Upper lobe of left lung (tissue), 6 donors: ENCODE measurements at regions not wholly inside any gene's neighbourhood (a gene's known extent, or its start where the extent isn't known, plus 50 kb on each side); places are given as distances from the start of the nearest gene placed in this dataset.

Experiments
- ATAC-seq, 2 donors: fragments of 200-7000 bp; cut with Tn5 transposase; one replicate each; pipeline ENCODE4 v1.9.1; 2022; ENCODE audit warnings: mild to moderate bottlenecking in 2 of 2, moderate library complexity in 2 of 2; ENCODE audit not compliant: low FRiP score in 2 of 2
- DNase-seq, 2 donors: peaks; one replicate each; pipeline ENCODE4 v3.0.0-alpha.2; 2019 to 2020
- H3K27ac ChIP-seq, 4 donors: fragments of 200-600 bp; sonication (generic); one replicate each; pipeline ENCODE4 v1.5.1; 2016 to 2019
- H3K27me3 ChIP-seq, 4 donors: fragments of 200-600 bp; sonication (generic); one replicate each; pipeline ENCODE4 v1.5.1; 2017 to 2019
- H3K36me3 ChIP-seq, 4 donors: fragments of 200-600 bp; sonication (generic); one replicate each; pipeline ENCODE4 v1.5.1; 2016 to 2019
- H3K4me1 ChIP-seq, 4 donors: fragments of 200-600 bp; sonication (generic); one replicate each; pipeline ENCODE4 v1.5.1; 2018 to 2019
- H3K4me3 ChIP-seq, 4 donors: fragments of 200-600 bp; sonication (generic); one replicate each; pipeline ENCODE4 v1.5.1; 2017 to 2019; ENCODE audit warnings: mild to moderate bottlenecking in 2 of 4, moderate library complexity in 1 of 4
- H3K9me3 ChIP-seq, 4 donors: fragments of 200-600 bp; sonication (generic); one replicate each; pipeline ENCODE4 v1.5.1; 2018 to 2019
- CTCF ChIP-seq, 6 experiments: fragments of 450-650 bp in 4 of 6; fragments of 200-600 bp in 2 of 6; sonication (generic) in 2 of 6; IDR thresholded peaks; one replicate each; pipeline ENCODE4 v1.5.1; 2016 to 2019; ENCODE audit warnings: antibody characterized with exemption in 6 of 6
- EP300 ChIP-seq, 4 donors: sonication (generic); formaldehyde crosslinking; IDR thresholded peaks; one replicate each; pipeline ENCODE4 v1.5.1; 2017; ENCODE audit warnings: antibody characterized with exemption in 4 of 4, control low read depth in 2 of 4
- POLR2A ChIP-seq, 4 donors: fragments of 450-650 bp; IDR thresholded peaks; one replicate each; pipeline ENCODE4 v1.5.1; 2016 to 2017; ENCODE audit warnings: antibody characterized with exemption in 4 of 4, mild to moderate bottlenecking in 2 of 4
- POLR2AphosphoS5 ChIP-seq, 2 donors: sonication (generic); formaldehyde crosslinking; IDR thresholded peaks; one replicate each; pipeline ENCODE4 v1.5.1; 2017; ENCODE audit warnings: antibody characterized with exemption in 2 of 2
- WGBS, 2 donors: methylation state at CpG; one replicate each; pipeline ENCODE4 v1.1.5; 2017 to 2018; 5-methylcytosine and 5-hydroxymethylcytosine counted together
- donor health status: DM: no; HTN: no; CAD: no; lungs with moderate emphysema.
- donor health status: DM: no; HTN: yes; CAD: no; lungs with severe emphysema.

GRCh38 chr17:73715769-73716168 lies 71.5 kb upstream of the SDK2 start:
- no peak for ATAC-seq
- no peak for TF ChIP-seq POLR2AphosphoS5 (IDR thresholded peaks at IDR 0.05)

GRCh38 chr17:73717690-73718089 lies 73.4 kb upstream of the SDK2 start:
- TF ChIP-seq CTCF (IDR thresholded peaks at IDR 0.05) (no peak), POLR2A (IDR thresholded peaks at IDR 0.05) (no peak), EP300 (IDR thresholded peaks at IDR 0.05) (no peak), POLR2AphosphoS5 (IDR thresholded peaks at IDR 0.05) (no peak)
- H3K36me3 ChIP-seq = no peaks in the 10 kb centered on the region
- no peak overlapping the region for H3K27ac ChIP-seq
- peaks cover 8 to 13% (median 10%) of the 10 kb centered on the region in 4 donors for H3K4me1 ChIP-seq
- ATAC-seq (no peak), DNase-seq (no peak)
- no peaks in the 10 kb centered on the region for H3K9me3 ChIP-seq
- H3K27me3 ChIP-seq = no peaks in the 10 kb centered on the region
- WGBS, 2 donors = 84% methylated on average over 5 of the region's 5 CpGs
- H3K4me3 ChIP-seq = no peak overlapping the region

More at GRCh38 chr17:73715769-73716168, 71.5 kb upstream of the SDK2 start:
- H3K36me3 ChIP-seq = no peaks in the 10 kb centered on the region
- DNase-seq = no peak
- 66 to 76% methylated on average over 10 of the region's 10 CpGs for WGBS, 2 donors
- peaks cover 8 to 13% (median 10%) of the 10 kb centered on the region in 4 donors for H3K4me1 ChIP-seq
- H3K4me3 ChIP-seq = no peak overlapping the region
- no peak overlapping the region for H3K27ac ChIP-seq
- no peaks in the 10 kb centered on the region for H3K9me3 ChIP-seq
- no peaks in the 10 kb centered on the region for H3K27me3 ChIP-seq

- Histone ChIP-seq H3K9me3 (no peaks in the 10 kb centered on the region), H3K4me1 (peaks cover 8 to 13% (median 10%) of the 10 kb centered on the region in 4 donors), H3K36me3 (no peaks in the 10 kb centered on the region), H3K27ac (no peak overlapping the region), H3K4me3 (no peak overlapping the region), H3K27me3 (no peaks in the 10 kb centered on the region)
- TF ChIP-seq POLR2AphosphoS5 (IDR thresholded peaks at IDR 0.05) (no peak), CTCF (IDR thresholded peaks at IDR 0.05) (no peak), POLR2A (IDR thresholded peaks at IDR 0.05) (no peak)
- ATAC-seq (no peak), DNase-seq (no peak)
Measured at GRCh38 chr17:73718362-73718761, 74.1 kb upstream of the SDK2 start.

GRCh38 chr17:73718912-73719311 lies 74.7 kb upstream of the SDK2 start:
- Histone ChIP-seq H3K36me3 (no peaks in the 10 kb centered on the region), H3K4me3 (no peak overlapping the region), H3K9me3 (no peaks in the 10 kb centered on the region), H3K27ac (no peak overlapping the region), H3K27me3 (no peaks in the 10 kb centered on the region), H3K4me1 (peaks cover 8 to 13% (median 10%) of the 10 kb centered on the region in 4 donors)
- TF ChIP-seq POLR2A (IDR thresholded peaks at IDR 0.05) (no peak), POLR2AphosphoS5 (IDR thresholded peaks at IDR 0.05) (peak in 1 of 2 donors; percentile 36)
- WGBS, 2 donors = 38 to 39% methylated on average over 9 of the region's 9 CpGs
- ATAC-seq (no peak), DNase-seq (no peak)

GRCh38 chr17:73719588-73720071 lies 75.4 kb upstream of the SDK2 start:
- ATAC-seq (peak in 1 of 2 donors; percentile 7), DNase-seq (peak in 1 of 2 donors; percentile 83)
- Histone ChIP-seq H3K9me3 (no peaks in the 10 kb centered on the region), H3K27ac (no peak overlapping the region), H3K27me3 (no peaks in the 10 kb centered on the region), H3K4me3 (no peak overlapping the region), H3K36me3 (no peaks in the 10 kb centered on the region), H3K4me1 (peaks cover 8 to 13% (median 10%) of the 10 kb centered on the region in 4 donors)
- 66 to 79% methylated on average over 5 to 16 of the region's 16 CpGs for WGBS, 2 donors
- TF ChIP-seq CTCF (IDR thresholded peaks at IDR 0.05) = no peak
- no peak for TF ChIP-seq POLR2A (IDR thresholded peaks at IDR 0.05)
- TF ChIP-seq POLR2AphosphoS5 (IDR thresholded peaks at IDR 0.05) = no peak
- no peak for TF ChIP-seq EP300 (IDR thresholded peaks at IDR 0.05)

GRCh38 chr17:73720187-73720834 lies 76.1 kb upstream of the SDK2 start:
- Histone ChIP-seq H3K9me3 (no peaks in the 10 kb centered on the region), H3K27ac (no peak overlapping the region), H3K4me1 (peaks cover 8 to 13% (median 10%) of the 10 kb centered on the region in 4 donors), H3K4me3 (no peak overlapping the region), H3K36me3 (no peaks in the 10 kb centered on the region), H3K27me3 (no peaks in the 10 kb centered on the region)
- DNase-seq (peak in 1 of 2 donors; percentile 47), ATAC-seq (peak in 1 of 2 donors; percentile 9)
- 86 to 98% methylated on average over 6 to 10 of the region's 10 CpGs for WGBS, 2 donors
- TF ChIP-seq POLR2A (IDR thresholded peaks at IDR 0.05) = no peak
- TF ChIP-seq CTCF (IDR thresholded peaks at IDR 0.05) = no peak
